ENCODE measurements at regions not wholly inside any gene's neighbourhood (a gene's known extent, or its start where the extent isn't known, plus 50 kb on each side); places are given as distances from the start of the nearest gene placed in this dataset.

GRCh38 chr20:58043236-58044140 lies 185.0 kb downstream of the ANKRD60 start:
- TF ChIP-seq SIN3A (IDR thresholded peaks at IDR 0.05; ENCODE audit: borderline replicate concordance, insufficient read depth, low read length): no peak
- TF ChIP-seq FOXP2 (optimal IDR thresholded peaks at IDR 0.05; ENCODE audit: borderline replicate concordance, extremely low read depth, extremely low read length, insufficient read depth): no peak
- no peak for TF ChIP-seq TAF1 (IDR thresholded peaks at IDR 0.05; ENCODE audit: borderline replicate concordance, insufficient read depth, low read length)
- no peak for TF ChIP-seq POLR2AphosphoS5 (IDR thresholded peaks at IDR 0.05; ENCODE audit: low read depth, low read length)
- no peak for TF ChIP-seq REST (IDR thresholded peaks at IDR 0.05; ENCODE audit: insufficient read depth in 1 of 2, low read depth in 2 of 2, low read length in 2 of 2)

GRCh38 chr20:58042591-58042990 lies 185.9 kb downstream of the ANKRD60 start:
- no peak for TF ChIP-seq REST (IDR thresholded peaks at IDR 0.05; ENCODE audit: insufficient read depth in 1 of 2, low read depth in 2 of 2, low read length in 2 of 2)
- TF ChIP-seq FOXP2 (optimal IDR thresholded peaks at IDR 0.05; ENCODE audit: borderline replicate concordance, extremely low read depth, extremely low read length, insufficient read depth): no peak

GRCh38 chr20:58040447-58041290 lies 187.8 kb downstream of the ANKRD60 start:
- TF ChIP-seq POLR2AphosphoS5 (IDR thresholded peaks at IDR 0.05; ENCODE audit: low read depth, low read length) (no peak), REST (IDR thresholded peaks at IDR 0.05; ENCODE audit: insufficient read depth in 1 of 2, low read depth in 2 of 2, low read length in 2 of 2) (no peak), SIN3A (IDR thresholded peaks at IDR 0.05; ENCODE audit: borderline replicate concordance, insufficient read depth, low read length) (no peak), FOXP2 (optimal IDR thresholded peaks at IDR 0.05; ENCODE audit: borderline replicate concordance, extremely low read depth, extremely low read length, insufficient read depth) (no peak), TAF1 (IDR thresholded peaks at IDR 0.05; ENCODE audit: borderline replicate concordance, insufficient read depth, low read length) (no peak)

- no peak for TF ChIP-seq TAF1 (IDR thresholded peaks at IDR 0.05; ENCODE audit: borderline replicate concordance, insufficient read depth, low read length)
- TF ChIP-seq REST (IDR thresholded peaks at IDR 0.05; ENCODE audit: insufficient read depth in 1 of 2, low read depth in 2 of 2, low read length in 2 of 2): no peak
- no peak for TF ChIP-seq FOXP2 (optimal IDR thresholded peaks at IDR 0.05; ENCODE audit: borderline replicate concordance, extremely low read depth, extremely low read length, insufficient read depth)
- no peak for TF ChIP-seq POLR2AphosphoS5 (IDR thresholded peaks at IDR 0.05; ENCODE audit: low read depth, low read length)
- TF ChIP-seq SIN3A (IDR thresholded peaks at IDR 0.05; ENCODE audit: borderline replicate concordance, insufficient read depth, low read length): no peak
Measured at GRCh38 chr20:58039274-58040092, 189.0 kb downstream of the ANKRD60 start.
